ENCODE measurements at regions not wholly inside any gene's neighbourhood (a gene's known extent, or its start where the extent isn't known, plus 50 kb on each side); places are given as distances from the start of the nearest gene placed in this dataset.

- no peak overlapping the region for H3K23ac ChIP-seq (ENCODE audit: low read depth, low read length)
- H2BK20ac ChIP-seq (ENCODE audit: low read depth, low read length): no peak overlapping the region
- no peak overlapping the region for H3K18ac ChIP-seq (ENCODE audit: low read depth, low read length)
- no peaks in the 10 kb centered on the region for H4K20me1 ChIP-seq (ENCODE audit: insufficient read depth, low read length)
- no peaks in the 10 kb centered on the region for H3K9me1 ChIP-seq (ENCODE audit: insufficient read depth, low read length)
- no peaks in the 10 kb centered on the region for H3K36me3 ChIP-seq (ENCODE audit: control insufficient read depth, insufficient read depth, low read length)
- ATAC-seq (ENCODE audit: low read depth) (no peak), DNase-seq (no peak)
- no peak for TF ChIP-seq MAZ (IDR thresholded peaks at IDR 0.05; ENCODE audit: borderline replicate concordance, low read depth, low read length)
- no peak for TF ChIP-seq CEBPB (IDR thresholded peaks at IDR 0.05; ENCODE audit: low read depth, low read length)
- TF ChIP-seq MXI1 (IDR thresholded peaks at IDR 0.05; ENCODE audit: borderline replicate concordance, low read depth, low read length): no peak
- no peak for TF ChIP-seq NFE2L2 (IDR thresholded peaks at IDR 0.05; ENCODE audit: low read depth, low read length)
- no peak for TF ChIP-seq POLR2A (IDR thresholded peaks at IDR 0.05; ENCODE audit: low read depth, low read length)
- TF ChIP-seq RAD21 (IDR thresholded peaks at IDR 0.05; ENCODE audit: low read length): no peak
- TF ChIP-seq FOS (IDR thresholded peaks at IDR 0.05; ENCODE audit: low read depth, low read length): no peak
- TF ChIP-seq, protein P1, sequence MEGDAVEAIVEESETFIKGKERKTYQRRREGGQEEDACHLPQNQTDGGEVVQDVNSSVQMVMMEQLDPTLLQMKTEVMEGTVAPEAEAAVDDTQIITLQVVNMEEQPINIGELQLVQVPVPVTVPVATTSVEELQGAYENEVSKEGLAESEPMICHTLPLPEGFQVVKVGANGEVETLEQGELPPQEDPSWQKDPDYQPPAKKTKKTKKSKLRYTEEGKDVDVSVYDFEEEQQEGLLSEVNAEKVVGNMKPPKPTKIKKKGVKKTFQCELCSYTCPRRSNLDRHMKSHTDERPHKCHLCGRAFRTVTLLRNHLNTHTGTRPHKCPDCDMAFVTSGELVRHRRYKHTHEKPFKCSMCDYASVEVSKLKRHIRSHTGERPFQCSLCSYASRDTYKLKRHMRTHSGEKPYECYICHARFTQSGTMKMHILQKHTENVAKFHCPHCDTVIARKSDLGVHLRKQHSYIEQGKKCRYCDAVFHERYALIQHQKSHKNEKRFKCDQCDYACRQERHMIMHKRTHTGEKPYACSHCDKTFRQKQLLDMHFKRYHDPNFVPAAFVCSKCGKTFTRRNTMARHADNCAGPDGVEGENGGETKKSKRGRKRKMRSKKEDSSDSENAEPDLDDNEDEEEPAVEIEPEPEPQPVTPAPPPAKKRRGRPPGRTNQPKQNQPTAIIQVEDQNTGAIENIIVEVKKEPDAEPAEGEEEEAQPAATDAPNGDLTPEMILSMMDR (conservative IDR thresholded peaks at IDR 0.05; ENCODE audit: low read depth, low read length): no peak
- no peak for TF ChIP-seq BHLHE40 (IDR thresholded peaks at IDR 0.05; ENCODE audit: low read depth, low read length)
- TF ChIP-seq, protein P2, sequence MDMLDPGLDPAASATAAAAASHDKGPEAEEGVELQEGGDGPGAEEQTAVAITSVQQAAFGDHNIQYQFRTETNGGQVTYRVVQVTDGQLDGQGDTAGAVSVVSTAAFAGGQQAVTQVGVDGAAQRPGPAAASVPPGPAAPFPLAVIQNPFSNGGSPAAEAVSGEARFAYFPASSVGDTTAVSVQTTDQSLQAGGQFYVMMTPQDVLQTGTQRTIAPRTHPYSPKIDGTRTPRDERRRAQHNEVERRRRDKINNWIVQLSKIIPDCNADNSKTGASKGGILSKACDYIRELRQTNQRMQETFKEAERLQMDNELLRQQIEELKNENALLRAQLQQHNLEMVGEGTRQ (IDR thresholded peaks at IDR 0.05; ENCODE audit: low read depth, low read length): no peak
- TF ChIP-seq RFX5 (IDR thresholded peaks at IDR 0.05; ENCODE audit: low read depth, low read length): no peak
- no peak for TF ChIP-seq SMC3 (IDR thresholded peaks at IDR 0.05; ENCODE audit: low read depth, low read length)
- TF ChIP-seq CHD1 (IDR thresholded peaks at IDR 0.05; ENCODE audit: low read depth, low read length): no peak
- no peak for TF ChIP-seq MAFK (IDR thresholded peaks at IDR 0.05; ENCODE audit: low read depth, low read length)
- TF ChIP-seq ELK1 (IDR thresholded peaks at IDR 0.05; ENCODE audit: borderline replicate concordance, low read depth, low read length): no peak
- TF ChIP-seq RCOR1 (IDR thresholded peaks at IDR 0.05; ENCODE audit: insufficient replicate concordance, low read length): no peak
- no peaks in the 10 kb centered on the region for H3K9me3 ChIP-seq (ENCODE audit: control insufficient read depth, insufficient read depth, low read length)
- intact Hi-C loops (cut with micrococcal nuclease): no loop called here
- no peak overlapping the region for H3K56ac ChIP-seq (ENCODE audit: extremely low read depth, insufficient read depth, low read length)
- CTCF ChIA-PET: interaction anchor here (0.6 kb wide), 1 partner anchor 59 kb away, joined by 6 read pairs; no protein-coding TSS in a partner anchor
- no peak overlapping the region for H3K4ac ChIP-seq (ENCODE audit: low read depth, low read length)
- no peak overlapping the region for H3K9ac ChIP-seq (ENCODE audit: low read depth, low read length)
- dilution Hi-C loops (cut with HindIII; ENCODE audit: low sequenced_read_pairs, unreplicated experiment): no loop called here
- H4K91ac ChIP-seq (ENCODE audit: insufficient read depth, low read depth, low read length): no peak overlapping the region
- H3K79me1 ChIP-seq (ENCODE audit: low read depth in 1 of 2, low read length in 2 of 2): no peaks in the 10 kb centered on the region
- in situ Hi-C loops (cut with MboI; ENCODE audit: low sequenced_read_pairs): no loop called here
- no peak overlapping the region for H3K27ac ChIP-seq (ENCODE audit: insufficient read depth, low read length)
- no peak overlapping the region for H2BK5ac ChIP-seq (ENCODE audit: low read depth, low read length, poor library complexity, severe bottlenecking)
- no peak overlapping the region for H3K4me2 ChIP-seq (ENCODE audit: low read depth, low read length)
- H4K5ac ChIP-seq (ENCODE audit: low read depth, low read length): no peak overlapping the region
- BruUV-seq (replicated peaks): no TSS peak
- no peaks in the 10 kb centered on the region for H3K4me1 ChIP-seq (ENCODE audit: control insufficient read depth, insufficient read depth, low read length)
- H3K4me3 ChIP-seq (ENCODE audit: insufficient read depth, low read depth, low read length): no peak overlapping the region
- H3K14ac ChIP-seq (replicated peaks; ENCODE audit: low read depth, low read length): no peak overlapping the region
- H4K8ac ChIP-seq (ENCODE audit: low read depth in 2 of 2, low read length in 2 of 2): no peak overlapping the region
- H2AK9ac ChIP-seq (replicated peaks; ENCODE audit: low read depth, low read length, poor library complexity): no peak overlapping the region
- H3K27me3 ChIP-seq (ENCODE audit: control insufficient read depth, insufficient read depth, low read length): no peaks in the 10 kb centered on the region
- no peak overlapping the region for H2AK5ac ChIP-seq (ENCODE audit: low read depth, low read length)
- POLR2A ChIA-PET (ENCODE audit: unreplicated experiment): no interaction called here
- H2AFZ ChIP-seq (replicated peaks; ENCODE audit: low read length, poor library complexity): no peak overlapping the region
- H2BK15ac ChIP-seq (ENCODE audit: low read depth, low read length): no peak overlapping the region
- no peak overlapping the region for H2BK120ac ChIP-seq (ENCODE audit: low read depth, low read length)
Measured at GRCh38 chr11:104221455-104221854, 57.5 kb upstream of the PDGFD start.

All from IMR-90 (cell line).